ENCODE measurements at regions not wholly inside any gene's neighbourhood (a gene's known extent, or its start where the extent isn't known, plus 50 kb on each side); places are given as distances from the start of the nearest gene placed in this dataset.

DNA sequence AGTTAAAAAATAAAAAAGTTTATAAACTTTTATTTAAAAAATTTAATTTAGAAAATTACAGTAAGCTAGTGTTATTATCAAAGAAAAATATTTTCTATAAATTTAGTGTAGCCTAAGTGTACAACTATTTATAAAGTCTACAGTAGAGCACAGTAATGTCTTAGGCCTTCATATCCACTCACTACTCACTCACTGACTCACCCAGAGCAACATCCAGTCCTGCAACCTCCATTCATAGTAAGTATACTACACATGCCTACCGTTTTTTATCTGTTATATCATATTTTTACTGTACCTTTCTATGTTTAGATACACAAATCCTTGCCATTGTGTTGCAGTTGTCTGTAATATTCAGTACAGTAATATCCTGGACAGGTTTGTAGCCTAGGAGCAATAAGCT, 129.0 kb upstream of the FAM47B start:
- TF ChIP-seq, protein P1, sequence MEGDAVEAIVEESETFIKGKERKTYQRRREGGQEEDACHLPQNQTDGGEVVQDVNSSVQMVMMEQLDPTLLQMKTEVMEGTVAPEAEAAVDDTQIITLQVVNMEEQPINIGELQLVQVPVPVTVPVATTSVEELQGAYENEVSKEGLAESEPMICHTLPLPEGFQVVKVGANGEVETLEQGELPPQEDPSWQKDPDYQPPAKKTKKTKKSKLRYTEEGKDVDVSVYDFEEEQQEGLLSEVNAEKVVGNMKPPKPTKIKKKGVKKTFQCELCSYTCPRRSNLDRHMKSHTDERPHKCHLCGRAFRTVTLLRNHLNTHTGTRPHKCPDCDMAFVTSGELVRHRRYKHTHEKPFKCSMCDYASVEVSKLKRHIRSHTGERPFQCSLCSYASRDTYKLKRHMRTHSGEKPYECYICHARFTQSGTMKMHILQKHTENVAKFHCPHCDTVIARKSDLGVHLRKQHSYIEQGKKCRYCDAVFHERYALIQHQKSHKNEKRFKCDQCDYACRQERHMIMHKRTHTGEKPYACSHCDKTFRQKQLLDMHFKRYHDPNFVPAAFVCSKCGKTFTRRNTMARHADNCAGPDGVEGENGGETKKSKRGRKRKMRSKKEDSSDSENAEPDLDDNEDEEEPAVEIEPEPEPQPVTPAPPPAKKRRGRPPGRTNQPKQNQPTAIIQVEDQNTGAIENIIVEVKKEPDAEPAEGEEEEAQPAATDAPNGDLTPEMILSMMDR (IDR thresholded peaks at IDR 0.05), result no peak
- no peak for TF ChIP-seq POLR2A (IDR thresholded peaks at IDR 0.05)
